KG1 (cell line): ENCODE measurements at regions not wholly inside any gene's neighbourhood (a gene's known extent, or its start where the extent isn't known, plus 50 kb on each side); places are given as distances from the start of the nearest gene placed in this dataset.

Experiments used
- DNase-seq: peaks from one replicate; lab custom pipeline; 2025; lab: John Stamatoyannopoulos, UW

DNA sequence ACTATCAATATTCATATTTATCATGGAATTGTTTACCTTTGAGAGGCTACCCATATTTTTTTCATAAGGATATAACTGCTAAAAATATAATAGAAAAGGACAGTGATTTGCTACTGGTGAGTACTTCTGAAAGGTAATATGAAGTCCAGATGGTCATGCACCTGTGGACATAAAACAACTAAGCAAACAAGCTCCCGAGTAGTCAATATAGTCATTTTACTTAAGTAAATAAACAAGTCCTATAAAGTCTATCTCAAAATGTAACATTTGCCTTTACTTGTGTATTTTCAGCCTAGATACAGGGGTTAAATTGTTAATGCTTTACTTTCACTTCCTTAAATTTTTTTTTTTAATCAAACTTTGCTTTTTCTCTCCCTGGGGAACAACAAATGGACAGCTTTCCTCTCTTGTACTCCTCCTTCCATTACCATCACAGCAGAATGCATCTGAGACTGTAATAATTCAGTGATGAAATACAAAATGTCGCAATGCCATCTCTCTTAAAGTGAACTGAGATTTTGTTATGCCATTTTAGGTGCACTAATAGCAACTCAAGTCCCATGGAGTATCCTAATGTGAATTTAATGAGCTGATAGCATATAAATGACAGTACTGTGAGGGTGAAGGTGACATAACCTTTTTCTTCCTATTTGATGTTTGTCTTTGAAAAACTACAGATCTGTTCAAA is 1325.4 kb upstream of the ZEB2 start:
- DNase-seq: no peak

GRCh38 chr2:145841973-145842372 is 1322.1 kb upstream of the ZEB2 start:
- DNase-seq: no peak

GRCh38 chr2:145836986-145837385 is 1317.1 kb upstream of the ZEB2 start:
- DNase-seq: no peak

DNA sequence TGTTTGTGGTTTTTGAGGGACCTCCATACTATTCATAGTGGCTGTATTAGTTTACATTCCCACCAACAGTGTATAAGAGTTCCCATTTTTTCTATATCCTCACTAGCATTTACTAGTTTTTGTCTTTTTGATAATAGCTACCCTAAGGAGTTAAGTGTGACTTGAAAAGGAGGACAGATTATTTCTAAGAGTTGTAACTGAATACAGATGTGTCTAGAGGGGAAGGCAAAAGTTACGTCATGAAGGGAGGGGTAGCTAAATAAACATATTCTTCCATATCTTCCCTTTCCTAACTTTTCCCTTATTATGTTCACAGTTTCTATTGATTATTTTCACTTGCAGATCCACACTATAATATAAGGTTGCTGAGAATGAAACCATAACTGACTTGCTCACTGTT is 1315.7 kb upstream of the ZEB2 start:
- DNase-seq: no peak

DNA sequence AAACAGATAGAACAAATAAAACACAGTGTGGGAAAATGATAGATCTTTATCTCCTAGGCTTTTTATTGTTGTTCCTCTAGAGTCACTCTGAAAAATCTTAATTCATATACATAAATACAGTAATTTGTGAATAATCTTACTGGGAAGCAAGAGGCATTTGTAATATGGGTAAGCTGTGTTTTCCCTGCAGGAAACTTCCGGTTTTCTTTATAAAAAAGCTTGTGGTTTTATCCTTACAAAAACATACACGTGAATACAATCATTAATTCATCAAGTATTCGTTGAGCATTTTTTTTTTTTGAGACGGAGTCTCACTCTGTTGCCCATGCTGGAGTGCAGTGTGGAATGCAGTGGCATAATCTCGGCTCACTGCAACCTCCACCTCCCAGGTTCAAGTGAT is 1312.8 kb upstream of the ZEB2 start:
- DNase-seq: no peak

DNA sequence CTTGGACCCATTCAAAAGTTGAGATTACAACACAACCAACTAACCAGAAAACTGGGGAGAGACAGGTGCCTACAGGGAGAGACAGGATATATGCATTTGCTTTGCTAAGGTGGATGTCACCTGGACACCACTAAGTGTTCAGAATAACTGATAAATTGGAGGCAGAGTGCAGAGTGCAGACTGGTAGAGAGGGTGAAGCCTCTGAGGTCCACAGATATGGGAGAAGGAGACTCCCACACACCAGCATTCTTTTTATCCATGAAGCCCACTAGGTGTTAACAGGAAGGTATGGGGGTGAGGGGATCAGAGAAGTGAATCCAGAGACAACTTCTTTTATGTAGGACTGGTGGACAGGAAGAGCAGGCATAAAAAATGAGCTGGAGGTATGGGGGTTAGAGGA is 1310.0 kb upstream of the ZEB2 start:
- no peak for DNase-seq

DNA sequence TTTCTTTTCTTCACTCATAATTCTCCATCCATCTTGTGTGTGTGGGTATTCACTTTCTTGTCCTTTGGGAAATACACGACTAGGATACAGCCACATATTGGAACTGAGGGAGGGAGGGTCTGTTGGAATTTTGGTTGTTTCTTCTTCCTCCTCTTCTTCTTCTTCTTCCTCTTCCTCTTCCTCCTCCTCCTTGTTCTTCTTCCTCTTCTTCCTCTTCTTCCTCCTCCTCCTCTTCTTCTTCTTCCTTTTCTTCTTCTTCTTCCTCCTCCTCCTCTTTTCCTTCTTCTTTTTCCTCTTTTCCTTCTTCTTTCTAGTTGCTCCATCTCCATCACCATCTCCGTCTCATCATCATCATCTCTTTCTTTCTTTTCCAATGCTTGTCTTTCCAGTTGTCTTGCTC is 1307.3 kb upstream of the ZEB2 start:
- DNase-seq: no peak

GRCh38 chr2:145824384-145824783 is 1304.5 kb upstream of the ZEB2 start:
- DNase-seq: no peak

GRCh38 chr2:145822892-145823534 is 1303.1 kb upstream of the ZEB2 start:
- no peak for DNase-seq

DNA sequence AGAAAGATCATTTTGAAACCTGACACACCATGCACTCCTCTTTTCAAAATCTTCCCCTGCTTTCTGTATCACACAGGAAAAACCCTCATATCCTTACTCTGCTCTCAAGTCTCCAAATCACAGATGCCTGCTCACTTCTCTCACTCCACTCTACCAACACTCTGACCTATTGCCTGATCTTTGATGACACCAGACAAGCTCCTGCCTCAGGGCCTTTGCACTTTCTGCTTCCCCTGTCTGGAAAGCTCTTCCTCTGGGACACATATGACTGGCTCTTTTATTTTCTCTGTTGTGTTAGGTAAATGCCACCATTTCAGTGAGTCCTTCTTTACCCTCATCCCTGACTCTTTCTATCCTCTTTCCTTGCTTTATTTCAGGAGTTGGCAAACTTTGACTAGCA is 1300.7 kb upstream of the ZEB2 start:
- no peak for DNase-seq

DNA sequence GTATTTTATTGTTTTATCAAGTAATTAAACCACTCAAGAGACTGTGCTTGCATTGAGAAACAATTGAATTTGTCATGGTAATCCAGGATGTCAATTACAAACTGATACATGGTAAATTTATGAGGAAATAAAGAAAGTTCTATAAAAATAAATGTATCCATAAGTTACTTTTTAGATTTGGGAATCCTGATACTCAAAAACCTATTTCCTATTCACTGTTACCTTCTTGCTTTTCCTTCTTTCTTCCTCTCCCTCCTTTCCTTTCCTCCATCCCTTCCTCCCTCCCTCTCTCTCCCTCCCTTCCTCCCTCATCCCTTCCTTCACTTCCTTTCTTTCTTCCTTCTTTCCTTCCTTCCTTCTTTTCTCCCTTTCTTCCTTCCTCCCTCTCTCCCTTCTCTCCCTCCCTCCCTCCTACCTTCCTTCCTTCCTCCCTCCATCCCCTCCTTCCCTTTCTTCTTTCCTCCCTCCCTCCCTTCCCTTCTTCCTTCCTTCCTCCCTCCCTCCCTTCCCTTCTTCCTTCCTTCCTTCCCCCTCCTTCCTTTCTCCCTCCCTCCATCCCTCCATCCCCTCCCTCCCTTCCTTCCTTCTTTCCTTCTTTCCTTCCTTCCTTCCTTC is 1299.1 kb upstream of the ZEB2 start:
- no peak for DNase-seq

- no peak for DNase-seq
These were observed 1296.0 kb upstream of the ZEB2 start for GRCh38 chr2:145815933-145816332.

DNA sequence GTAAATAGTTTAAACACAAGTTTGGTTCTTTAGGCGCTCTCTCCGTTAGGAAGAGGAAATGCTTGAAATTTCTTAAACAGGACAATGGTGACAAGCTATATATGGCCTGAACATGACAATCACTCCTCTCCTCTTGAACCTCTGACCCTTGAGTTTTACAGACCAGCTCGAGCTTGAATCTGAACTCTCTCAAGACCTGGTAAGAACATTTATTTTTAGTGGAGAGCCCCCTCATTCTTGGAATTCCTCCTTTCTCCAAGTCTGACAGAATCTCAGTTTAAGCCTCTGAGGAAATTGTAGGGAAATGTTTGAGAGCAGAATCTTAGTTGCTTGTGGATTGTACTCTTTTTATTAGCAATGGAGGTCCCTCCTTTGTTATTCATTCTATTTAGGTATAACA is 1293.6 kb upstream of the ZEB2 start:
- no peak for DNase-seq

GRCh38 chr2:145812165-145812554 is 1292.2 kb upstream of the ZEB2 start:
- DNase-seq: no peak

GRCh38 chr2:145811276-145812164 is 1291.6 kb upstream of the ZEB2 start:
- no peak for DNase-seq

DNA sequence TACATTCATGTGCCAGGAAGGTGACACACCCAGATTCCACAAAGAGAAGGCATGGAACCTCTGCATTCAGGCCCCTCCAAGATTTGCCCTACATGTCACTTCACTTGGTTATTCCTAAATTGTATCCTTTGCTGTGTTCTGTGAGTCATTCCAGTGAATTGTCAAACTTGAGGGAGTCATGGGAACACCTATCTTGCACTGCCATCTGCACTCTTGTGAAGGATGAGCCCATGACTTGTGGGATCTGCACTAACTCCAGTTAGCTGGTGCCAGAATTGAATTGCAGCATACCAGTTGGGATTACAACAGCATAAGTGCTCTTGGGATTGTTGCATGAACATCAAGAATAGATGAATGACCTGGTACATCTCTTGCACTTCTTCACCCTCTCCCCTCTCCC is 1288.0 kb upstream of the ZEB2 start:
- DNase-seq: no peak

DNA sequence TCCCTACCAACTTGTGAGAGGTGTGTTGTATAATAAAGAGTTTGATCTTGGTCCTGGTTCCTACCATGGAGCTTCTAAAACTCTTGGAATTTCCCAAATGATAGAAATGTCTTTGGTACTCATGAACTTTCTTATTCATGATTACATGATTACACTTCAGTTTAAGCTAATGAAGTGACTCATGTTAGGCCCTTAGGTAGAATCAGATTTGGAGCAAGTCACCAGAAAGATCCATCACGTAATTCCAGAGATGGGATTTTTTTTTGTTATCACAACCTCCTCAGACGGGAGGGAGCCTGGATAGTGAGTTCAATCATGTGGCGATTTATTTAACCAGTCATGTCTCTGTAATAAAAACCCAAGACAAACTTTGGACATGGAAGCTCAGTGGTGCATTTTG is 1287.6 kb upstream of the ZEB2 start:
- no peak for DNase-seq

DNA sequence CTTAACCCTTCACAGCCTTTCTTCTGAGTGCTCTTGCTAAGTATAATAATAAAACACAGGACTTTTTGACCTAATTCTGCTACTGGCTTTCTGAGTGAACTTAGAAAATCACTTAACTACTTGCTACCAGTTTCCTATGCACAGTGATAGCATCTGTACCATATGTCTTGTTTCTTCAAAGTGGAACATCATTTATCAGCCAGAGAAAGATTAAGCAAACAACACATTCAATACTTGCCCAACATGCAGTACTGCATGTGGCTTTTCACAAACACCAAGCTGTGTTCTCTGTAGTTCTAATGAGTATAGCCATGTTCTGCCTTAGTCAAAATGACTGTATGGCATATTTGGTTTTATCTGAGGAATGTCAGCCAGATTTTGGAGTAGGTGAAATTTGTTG is 1286.6 kb upstream of the ZEB2 start:
- no peak for DNase-seq

GRCh38 chr2:145802133-145802532 is 1282.2 kb upstream of the ZEB2 start:
- DNase-seq: no peak

GRCh38 chr2:145801210-145801609 is 1281.3 kb upstream of the ZEB2 start:
- no peak for DNase-seq

- DNase-seq: no peak
These were observed 1280.5 kb upstream of the ZEB2 start for GRCh38 chr2:145800151-145801091.
